Mammary epithelial cell (primary cell): ENCODE measurements at regions not wholly inside any gene's neighbourhood (a gene's known extent, or its start where the extent isn't known, plus 50 kb on each side); places are given as distances from the start of the nearest gene placed in this dataset.

Source experiments
- CTCF ChIP-seq, 2 donors: IDR thresholded peaks in 1 of 2; conservative IDR thresholded peaks in 1 of 2; 2 replicates each; pipeline ENCODE4 v1.5.1; 2011 to 2012; ENCODE audit warnings: inconsistent platforms in 2 of 2, low read length in 2 of 2, mild to moderate bottlenecking in 2 of 2, control low read depth in 1 of 2, low read depth in 1 of 2; ENCODE audit not compliant: insufficient read depth in 1 of 2; ENCODE audit errors: extremely low read depth in 1 of 2
- EZH2 ChIP-seq: IDR thresholded peaks from 2 replicates; pipeline ENCODE4 v1.6.1; 2012; ENCODE audit warnings: low read length, inconsistent platforms, borderline replicate concordance

- TF ChIP-seq CTCF (conservative IDR thresholded peaks at IDR 0.05 in 1 of 2, IDR thresholded peaks at IDR 0.05 in 1 of 2; ENCODE audit: extremely low read depth in 1 of 2, insufficient read depth in 1 of 2, low read depth in 1 of 2, low read length in 2 of 2), result no peak
- no peak for TF ChIP-seq EZH2
These were observed 508.9 kb downstream of the NTRK2 start for GRCh38 chr9:85178474-85178873.
